ENCODE measurements at regions not wholly inside any gene's neighbourhood (a gene's known extent, or its start where the extent isn't known, plus 50 kb on each side); places are given as distances from the start of the nearest gene placed in this dataset.

DNA sequence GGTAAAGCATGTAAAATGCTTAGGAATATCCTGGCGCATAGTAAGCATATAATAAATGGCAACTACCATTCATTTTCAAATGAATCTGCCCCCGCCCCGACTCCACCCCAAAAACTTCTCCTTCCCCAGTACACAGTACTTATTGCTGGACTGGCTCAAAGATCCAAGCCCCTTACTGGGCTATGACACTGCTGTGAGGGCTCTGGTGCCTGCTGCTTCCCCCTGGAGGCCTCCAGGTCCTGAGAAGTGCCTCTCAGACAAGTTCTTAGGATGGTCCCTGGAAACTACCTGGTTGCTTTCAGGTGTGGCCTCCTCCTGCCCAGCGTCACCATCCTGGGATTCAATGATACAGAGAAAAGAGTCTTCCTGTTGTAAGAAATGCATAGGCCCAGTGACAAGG is 190.6 kb upstream of the NTM start:
- TF ChIP-seq, protein P1, sequence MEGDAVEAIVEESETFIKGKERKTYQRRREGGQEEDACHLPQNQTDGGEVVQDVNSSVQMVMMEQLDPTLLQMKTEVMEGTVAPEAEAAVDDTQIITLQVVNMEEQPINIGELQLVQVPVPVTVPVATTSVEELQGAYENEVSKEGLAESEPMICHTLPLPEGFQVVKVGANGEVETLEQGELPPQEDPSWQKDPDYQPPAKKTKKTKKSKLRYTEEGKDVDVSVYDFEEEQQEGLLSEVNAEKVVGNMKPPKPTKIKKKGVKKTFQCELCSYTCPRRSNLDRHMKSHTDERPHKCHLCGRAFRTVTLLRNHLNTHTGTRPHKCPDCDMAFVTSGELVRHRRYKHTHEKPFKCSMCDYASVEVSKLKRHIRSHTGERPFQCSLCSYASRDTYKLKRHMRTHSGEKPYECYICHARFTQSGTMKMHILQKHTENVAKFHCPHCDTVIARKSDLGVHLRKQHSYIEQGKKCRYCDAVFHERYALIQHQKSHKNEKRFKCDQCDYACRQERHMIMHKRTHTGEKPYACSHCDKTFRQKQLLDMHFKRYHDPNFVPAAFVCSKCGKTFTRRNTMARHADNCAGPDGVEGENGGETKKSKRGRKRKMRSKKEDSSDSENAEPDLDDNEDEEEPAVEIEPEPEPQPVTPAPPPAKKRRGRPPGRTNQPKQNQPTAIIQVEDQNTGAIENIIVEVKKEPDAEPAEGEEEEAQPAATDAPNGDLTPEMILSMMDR (IDR thresholded peaks at IDR 0.05; ENCODE audit: borderline replicate concordance, control extremely low read depth, extremely low read depth, insufficient read depth, missing control alignments), result no peak
- in situ Hi-C loops (cut with MboI; ENCODE audit: low sequenced_read_pairs, unreplicated experiment), result no loop called here
- DNase-seq (ENCODE audit: low spot score), result no peak

DNA sequence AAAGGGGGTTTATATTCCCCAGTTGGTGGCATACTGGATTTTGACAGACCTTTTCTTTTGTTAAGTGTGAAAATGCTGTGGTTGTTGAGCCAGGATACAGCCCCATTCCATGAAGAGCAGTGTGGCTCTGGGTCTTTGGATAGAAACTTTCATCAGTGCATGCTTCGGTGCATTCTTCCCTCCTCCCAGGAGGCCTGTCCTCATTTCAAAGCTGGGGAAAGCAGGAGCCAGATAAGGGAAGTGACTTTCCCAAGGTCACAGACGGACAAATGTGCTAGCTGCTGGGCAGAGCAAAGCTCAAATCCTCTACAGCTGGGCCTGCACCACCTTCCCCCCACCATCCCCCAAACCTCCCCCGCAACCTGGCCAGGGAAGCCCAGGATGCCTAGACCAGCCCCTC is 184.5 kb upstream of the NTM start:
- TF ChIP-seq, protein P1 (IDR thresholded peaks at IDR 0.05; ENCODE audit: borderline replicate concordance, control extremely low read depth, extremely low read depth, insufficient read depth, missing control alignments), result no peak
- in situ Hi-C loops (cut with MboI; ENCODE audit: low sequenced_read_pairs, unreplicated experiment), result no loop called here
- DNase-seq (ENCODE audit: low spot score), result no peak

DNA sequence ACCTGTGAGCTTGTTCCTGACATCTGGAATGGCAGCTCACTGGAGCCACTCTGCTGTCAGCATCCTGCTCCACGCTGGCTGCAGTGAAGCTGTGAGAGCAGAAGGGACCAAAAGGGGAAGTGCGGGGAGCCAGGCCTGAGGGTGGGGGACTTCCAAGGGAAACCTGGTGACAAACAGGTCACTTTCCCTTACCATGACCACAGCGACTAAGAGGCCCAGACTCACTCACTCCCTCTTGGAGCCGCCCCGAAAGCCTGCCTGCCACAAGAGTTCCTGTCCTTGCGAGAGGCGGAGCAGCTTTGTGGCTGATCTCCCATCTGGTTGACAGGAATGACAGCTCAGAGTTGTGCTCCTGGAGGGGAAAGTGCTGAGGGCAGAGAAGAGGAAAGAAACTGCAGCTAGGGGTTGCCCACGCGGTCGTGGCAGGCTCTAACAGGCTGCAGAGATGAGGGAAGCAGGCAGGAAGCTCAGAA is 183.8 kb upstream of the NTM start:
- DNase-seq (ENCODE audit: low spot score), result peak; percentile 78
- in situ Hi-C loops (cut with MboI; ENCODE audit: low sequenced_read_pairs, unreplicated experiment), result no loop called here
- TF ChIP-seq, protein P1 (IDR thresholded peaks at IDR 0.05; ENCODE audit: borderline replicate concordance, control extremely low read depth, extremely low read depth, insufficient read depth, missing control alignments), result no peak

DNA sequence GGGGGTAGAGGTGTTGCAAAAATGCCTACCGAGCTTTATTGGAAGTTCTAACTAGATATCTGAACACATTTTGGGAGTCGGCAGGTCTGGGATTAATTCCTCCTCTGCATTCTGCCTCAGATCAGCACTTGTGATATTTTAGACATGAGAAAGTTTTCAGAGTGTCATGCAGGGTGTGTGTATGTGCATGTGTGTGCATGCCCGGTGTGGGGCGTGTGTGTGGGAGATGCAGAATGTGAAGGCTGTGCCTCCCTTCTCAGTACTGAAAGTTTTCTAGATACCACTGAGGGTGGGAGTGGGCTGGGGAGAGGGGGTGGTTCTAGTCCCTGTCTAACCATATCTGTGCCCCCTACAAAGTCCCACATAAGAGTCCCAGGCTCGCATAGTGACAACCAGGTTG is 180.0 kb upstream of the NTM start:
- TF ChIP-seq, protein P1 (IDR thresholded peaks at IDR 0.05; ENCODE audit: borderline replicate concordance, control extremely low read depth, extremely low read depth, insufficient read depth, missing control alignments), result no peak
- no peak for DNase-seq (ENCODE audit: low spot score)
- in situ Hi-C loops (cut with MboI; ENCODE audit: low sequenced_read_pairs, unreplicated experiment), result no loop called here

DNA sequence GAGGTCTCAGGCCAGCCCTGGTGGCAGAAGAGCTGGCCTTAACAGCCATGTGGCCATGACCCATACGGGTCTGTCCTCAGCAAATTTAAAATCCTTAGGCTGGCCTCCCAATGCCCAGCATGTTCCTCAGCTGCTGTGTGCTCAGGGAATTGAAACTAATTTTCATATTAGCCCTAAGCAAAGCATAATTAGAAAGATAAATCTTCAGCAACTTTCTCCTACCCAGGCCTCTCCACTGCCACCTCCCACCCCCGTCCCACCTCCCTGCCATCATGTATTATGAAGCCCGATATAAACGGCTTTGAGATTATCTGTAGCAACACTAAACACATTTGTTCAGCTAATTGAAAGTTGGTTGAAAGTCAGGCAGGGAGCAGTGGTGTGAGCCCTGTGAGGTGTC is 178.8 kb upstream of the NTM start:
- in situ Hi-C loops (cut with MboI; ENCODE audit: low sequenced_read_pairs, unreplicated experiment), result no loop called here
- TF ChIP-seq, protein P1 (IDR thresholded peaks at IDR 0.05; ENCODE audit: borderline replicate concordance, control extremely low read depth, extremely low read depth, insufficient read depth, missing control alignments), result no peak
- no peak for DNase-seq (ENCODE audit: low spot score)

DNA sequence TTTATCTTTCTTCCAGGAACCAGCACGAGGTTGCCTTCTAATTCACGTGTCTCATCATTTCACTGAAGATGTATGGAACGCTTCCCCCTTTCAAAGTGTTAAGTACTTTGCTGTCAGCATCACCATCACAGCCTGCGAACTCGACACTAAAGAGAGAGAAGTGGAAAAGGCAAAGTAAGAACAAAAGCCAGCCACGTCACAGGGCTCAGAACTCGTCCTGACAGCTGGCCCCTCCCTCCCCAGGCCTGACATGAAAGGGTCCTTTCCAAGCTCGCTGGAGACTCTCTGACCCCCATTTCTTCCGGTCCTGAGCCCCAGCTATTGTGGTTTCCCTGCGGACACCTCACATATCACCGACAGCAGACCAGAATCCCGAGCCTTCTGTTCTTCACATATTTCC is 177.8 kb upstream of the NTM start:
- in situ Hi-C loops (cut with MboI; ENCODE audit: low sequenced_read_pairs, unreplicated experiment), result no loop called here
- TF ChIP-seq, protein P1 (IDR thresholded peaks at IDR 0.05; ENCODE audit: borderline replicate concordance, control extremely low read depth, extremely low read depth, insufficient read depth, missing control alignments), result no peak
- no peak for DNase-seq (ENCODE audit: low spot score)

DNA sequence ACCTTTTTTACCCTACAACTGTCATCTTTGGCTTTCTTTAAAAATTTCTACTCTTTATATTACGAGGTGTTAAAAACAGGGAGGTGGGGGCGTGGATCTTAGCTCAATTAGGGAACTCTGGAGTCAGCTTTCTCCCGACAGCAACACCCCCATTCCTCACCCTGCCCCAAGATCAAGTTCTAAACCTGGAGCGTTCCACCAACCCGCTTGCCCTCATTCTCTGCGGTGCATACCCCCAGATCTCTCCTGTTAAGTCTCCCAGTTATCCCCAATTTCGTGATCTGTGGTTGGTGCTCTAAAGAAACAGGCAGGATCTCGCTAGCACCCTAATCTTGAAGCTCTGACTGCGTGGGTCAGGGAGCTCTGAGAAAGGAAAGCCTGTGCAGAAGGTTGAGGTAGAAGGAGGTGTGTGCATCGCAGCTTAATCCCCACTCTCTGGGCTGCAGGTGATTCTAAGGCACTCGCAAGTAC is 177.3 kb upstream of the NTM start:
- in situ Hi-C loops (cut with MboI; ENCODE audit: low sequenced_read_pairs, unreplicated experiment), result no loop called here
- TF ChIP-seq, protein P1 (IDR thresholded peaks at IDR 0.05; ENCODE audit: borderline replicate concordance, control extremely low read depth, extremely low read depth, insufficient read depth, missing control alignments), result no peak
- DNase-seq (ENCODE audit: low spot score), result no peak

Data from GM13976 (cell line).